Testis (tissue), 2 donors: ENCODE measurements at regions not wholly inside any gene's neighbourhood (a gene's known extent, or its start where the extent isn't known, plus 50 kb on each side); places are given as distances from the start of the nearest gene placed in this dataset.

Source experiments
- CTCF ChIP-seq, 3 experiments: fragments of 450-650 bp in 2 of 3; fragments of 200-600 bp in 1 of 3; sonication (generic) in 1 of 3; IDR thresholded peaks; one replicate each; pipeline ENCODE4 v1.5.1; 2016 to 2019; ENCODE audit warnings: antibody characterized with exemption in 3 of 3, mild to moderate bottlenecking in 2 of 3, moderate library complexity in 1 of 3
- POLR2A ChIP-seq: fragments of 450-650 bp; IDR thresholded peaks from one replicate; pipeline ENCODE4 v1.6.1; 2017; ENCODE audit warnings: antibody characterized with exemption, mild to moderate bottlenecking, moderate library complexity

- TF ChIP-seq CTCF (IDR thresholded peaks at IDR 0.05) (no peak), POLR2A (no peak)
These were observed 671.2 kb downstream of the EPHA7 start for GRCh38 chr6:92748131-92748530.
